GM19468 (cell line): ENCODE measurements at regions not wholly inside any gene's neighbourhood (a gene's known extent, or its start where the extent isn't known, plus 50 kb on each side); places are given as distances from the start of the nearest gene placed in this dataset.

Experiments used
- ATAC-seq: cut with Tn5 transposase; IDR thresholded peaks from one replicate; pipeline ENCODE4 v1.9.1; 2021; ENCODE audit warnings: mild to moderate bottlenecking, moderate library complexity, moderate number of reproducible peaks; ENCODE audit not compliant: unreplicated experiment; ENCODE audit errors: extremely low read depth

GRCh38 chr6:21971541-21971940 lies 325.3 kb downstream of the PRL start:
- ATAC-seq, result no peak

DNA sequence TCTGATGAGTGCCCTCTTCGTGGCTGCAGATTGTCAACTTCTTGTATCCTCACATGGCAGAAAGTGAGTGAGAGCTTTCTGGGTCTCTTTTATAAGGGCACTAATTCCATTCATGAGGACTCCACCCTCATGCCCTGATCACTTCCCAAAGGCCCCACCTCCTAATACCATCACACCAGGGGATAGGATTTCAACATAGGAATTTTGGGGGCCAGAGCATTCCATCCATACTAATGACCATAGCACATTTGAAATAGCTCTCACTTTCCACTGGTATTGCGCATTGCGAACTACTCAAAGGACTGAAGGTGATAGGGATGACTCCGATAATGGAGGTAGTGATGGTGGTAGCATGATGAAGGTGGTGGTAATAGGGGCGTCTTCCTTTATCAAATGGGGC lies 324.3 kb downstream of the PRL start:
- no peak for ATAC-seq

DNA sequence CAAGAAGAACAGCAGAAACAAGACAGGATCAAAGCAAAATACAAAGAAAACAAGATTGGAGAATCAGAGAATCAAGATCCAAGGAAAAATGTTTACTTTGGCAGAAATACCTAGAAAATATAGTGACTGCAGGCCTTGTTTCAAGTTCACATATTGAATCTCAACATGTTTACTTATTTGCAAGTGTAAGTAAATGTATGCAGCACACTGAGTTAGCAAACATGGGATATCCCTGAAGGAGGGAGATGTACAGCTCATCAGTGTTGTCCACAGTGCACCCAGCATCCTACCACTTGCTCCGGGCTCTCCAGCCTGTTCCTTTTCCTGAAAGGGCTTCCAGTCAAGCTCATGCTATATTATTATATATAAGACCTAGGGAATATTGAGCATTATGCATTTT lies 319.5 kb downstream of the PRL start:
- ATAC-seq, result no peak

- no peak for ATAC-seq
Measured at GRCh38 chr6:21981235-21981833, 315.5 kb downstream of the PRL start.

- no peak for ATAC-seq
Measured at GRCh38 chr6:21984135-21984534, 312.7 kb downstream of the PRL start.

GRCh38 chr6:21984561-21984960 lies 312.3 kb downstream of the PRL start:
- ATAC-seq, result no peak

- no peak for ATAC-seq
Measured at GRCh38 chr6:21985904-21986303, 310.9 kb downstream of the PRL start.

- no peak for ATAC-seq
Measured at GRCh38 chr6:21986703-21987102, 310.1 kb downstream of the PRL start.

GRCh38 chr6:21987501-21987957 lies 309.3 kb downstream of the PRL start:
- no peak for ATAC-seq

DNA sequence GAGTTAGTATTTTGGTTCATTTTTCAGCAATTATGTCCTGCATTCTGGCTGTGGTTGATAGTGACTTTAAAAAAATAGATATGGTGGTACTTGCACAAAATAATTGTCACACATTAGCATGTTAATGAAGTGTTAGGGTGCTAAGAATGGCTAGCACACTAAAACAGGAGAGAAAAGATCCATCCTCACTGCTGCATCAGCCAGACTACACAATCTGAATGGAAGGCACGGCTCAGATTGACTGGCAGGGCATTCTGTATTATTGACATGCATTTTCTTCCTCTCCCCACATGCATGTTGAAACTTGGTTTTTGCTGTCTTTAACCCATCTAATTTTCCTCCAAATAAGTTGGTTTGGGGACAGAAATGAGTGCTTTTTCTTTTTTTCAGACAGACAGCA lies 306.3 kb downstream of the PRL start:
- no peak for ATAC-seq

- no peak for ATAC-seq
Measured at GRCh38 chr6:21992178-21992967, 304.5 kb downstream of the PRL start.

DNA sequence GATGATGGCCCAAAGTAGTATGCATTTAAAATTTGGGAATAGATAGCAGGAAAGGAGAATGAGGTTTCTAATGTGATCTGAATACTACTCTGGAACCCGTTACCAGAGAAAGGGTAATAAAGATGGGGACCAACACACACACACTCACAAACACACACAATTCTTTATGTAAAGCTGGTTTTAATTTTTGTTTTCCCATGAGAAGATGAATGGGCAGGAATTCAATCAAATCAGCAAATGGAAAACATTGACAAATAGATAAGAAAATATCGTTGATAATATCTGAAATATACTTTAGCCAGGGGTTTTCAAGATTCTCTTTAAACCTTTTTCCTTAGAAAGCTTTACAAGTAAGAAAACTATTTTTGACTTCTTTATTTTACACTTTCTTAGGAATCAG lies 303.0 kb downstream of the PRL start:
- no peak for ATAC-seq

DNA sequence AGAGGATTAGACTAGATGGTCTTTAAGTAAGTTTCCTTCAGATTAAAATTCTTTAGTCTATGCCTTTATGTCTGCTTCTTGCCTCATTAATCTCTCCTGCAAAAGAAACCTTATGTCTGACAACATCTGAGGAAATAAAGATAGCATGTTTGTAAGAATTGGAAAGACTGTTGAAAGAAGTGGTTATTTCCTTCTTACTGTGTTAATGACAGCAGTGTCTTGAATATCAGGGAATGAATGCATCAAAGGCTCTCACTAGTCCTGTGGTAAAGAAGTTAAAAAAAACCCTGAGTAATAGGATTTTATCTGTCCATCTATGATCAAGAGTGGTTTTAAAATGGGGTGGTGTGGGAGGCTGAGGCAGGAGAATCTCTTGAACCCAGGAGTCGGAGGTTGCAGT lies 302.0 kb downstream of the PRL start:
- ATAC-seq, result no peak

GRCh38 chr6:21995318-21995717 lies 301.5 kb downstream of the PRL start:
- ATAC-seq, result no peak

DNA sequence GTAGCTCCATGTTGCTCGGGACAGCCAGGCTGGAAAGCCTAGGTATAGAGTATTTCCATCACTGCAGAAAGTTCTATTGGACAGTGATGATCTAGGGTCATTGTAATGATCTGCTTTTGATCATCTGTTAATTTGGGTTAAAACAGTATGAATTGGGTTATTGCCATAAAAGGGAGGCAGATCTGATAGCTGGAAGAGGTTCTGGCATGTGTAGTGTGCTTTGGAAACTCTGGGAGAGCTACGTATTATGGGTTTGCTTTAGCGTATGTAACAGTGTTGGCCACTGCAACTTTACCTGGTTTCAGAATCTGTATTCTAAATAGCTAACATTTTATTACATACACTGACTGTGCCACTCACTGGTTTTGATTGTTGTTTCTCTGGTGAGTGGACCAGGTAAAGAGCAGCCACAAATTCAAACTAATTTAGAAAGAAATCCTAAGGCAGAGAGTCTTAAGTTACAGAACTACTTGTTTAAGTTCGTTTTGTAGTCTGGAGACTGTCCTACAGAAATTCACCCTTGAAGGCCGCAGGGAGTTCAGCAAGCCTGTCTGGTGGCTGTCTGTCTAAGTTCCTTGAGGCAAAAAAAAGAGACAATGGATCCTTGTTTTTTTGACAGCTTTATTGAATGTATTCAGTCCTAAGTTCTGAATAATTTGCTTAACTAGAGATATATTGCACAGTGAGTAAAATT lies 300.3 kb downstream of the PRL start:
- ATAC-seq, result no peak

GRCh38 chr6:21997119-21998037 lies 299.5 kb downstream of the PRL start:
- ATAC-seq, result no peak

- ATAC-seq, result no peak
Measured at GRCh38 chr6:21998582-21998981, 298.3 kb downstream of the PRL start.

DNA sequence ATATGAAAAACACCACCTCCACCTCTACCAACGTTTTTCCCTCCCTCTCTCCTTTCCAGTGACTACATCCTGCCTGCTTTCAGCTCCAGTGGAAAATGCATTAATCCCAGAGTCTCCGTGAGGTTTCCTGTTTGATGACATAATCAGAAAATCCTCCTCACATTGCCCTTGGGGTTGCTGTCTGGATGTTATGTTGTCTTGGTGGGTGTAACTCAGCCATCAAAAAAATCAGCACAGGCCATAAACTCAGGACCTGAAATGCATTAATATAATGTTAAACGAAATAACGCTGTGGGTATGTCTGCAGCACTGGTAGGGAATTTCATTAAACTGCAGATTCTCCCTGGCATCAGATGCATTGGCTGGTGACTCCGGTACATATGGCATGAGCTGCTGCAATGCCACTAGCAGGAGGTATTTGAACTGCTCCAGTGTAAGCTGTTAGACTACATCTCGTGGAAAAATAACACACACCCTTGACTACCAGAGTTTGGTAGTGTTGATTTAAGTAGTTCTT lies 297.8 kb downstream of the PRL start:
- no peak for ATAC-seq

GRCh38 chr6:21999741-22000140 lies 297.1 kb downstream of the PRL start:
- ATAC-seq, result no peak

DNA sequence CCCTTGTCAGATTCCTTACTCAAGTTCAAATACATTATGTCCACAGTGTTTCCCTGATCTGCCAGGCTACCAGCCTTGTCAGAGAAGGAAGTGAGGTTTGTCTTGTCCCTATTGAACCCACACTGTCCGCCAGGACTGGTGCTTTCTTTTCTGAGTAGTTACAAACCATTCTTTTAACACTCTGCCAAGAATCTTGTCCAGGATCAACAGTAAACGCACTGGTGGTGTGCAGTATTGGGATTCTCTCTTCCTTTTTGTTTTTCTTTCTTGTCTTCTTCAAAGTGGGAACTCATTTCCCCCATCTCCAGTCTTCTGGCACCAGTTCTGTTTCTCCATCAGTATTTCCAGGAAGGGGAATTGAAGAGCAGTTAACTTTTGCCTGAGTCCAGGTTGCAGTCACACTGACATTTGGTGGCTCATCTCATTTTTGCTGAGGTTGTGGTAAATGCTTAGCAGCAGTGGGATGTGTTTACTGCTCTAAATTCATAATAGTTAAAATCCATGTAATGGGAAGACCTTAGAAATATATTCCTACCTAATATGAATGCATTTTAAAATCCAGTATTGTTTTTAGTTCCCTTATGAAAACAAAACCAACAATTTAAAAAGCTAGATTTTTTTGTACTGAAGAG lies 295.3 kb downstream of the PRL start:
- ATAC-seq, result no peak
